HL-60 (cell line): ENCODE measurements at regions not wholly inside any gene's neighbourhood (a gene's known extent, or its start where the extent isn't known, plus 50 kb on each side); places are given as distances from the start of the nearest gene placed in this dataset.

Experiments used
- DNase-seq, 2 experiments: peaks; one replicate each; pipeline ENCODE4 v3.0.0-alpha.2; 2010 to 2020; ENCODE audit warnings: low read depth in 1 of 2, low spot score in 1 of 2
- H3K27ac ChIP-seq: fragments of 250-450 bp; sonication (Bioruptor Pico); replicated peaks from 2 replicates; pipeline ENCODE4 v1.5.1; 2020; ENCODE audit warnings: mild to moderate bottlenecking, moderate library complexity
- H3K27me3 ChIP-seq: fragments of 250-450 bp; sonication (Bioruptor Pico); 2 replicates; pipeline ENCODE4 v1.5.1; 2021; ENCODE audit warnings: mild to moderate bottlenecking, moderate library complexity; ENCODE audit not compliant: insufficient read depth, poor library complexity, severe bottlenecking
- H3K4me3 ChIP-seq: replicated peaks from 2 replicates; pipeline ENCODE4 v1.5.1; 2011; ENCODE audit warnings: mild to moderate bottlenecking, control low read depth, low read length; ENCODE audit not compliant: insufficient read depth
- CTCF ChIP-seq: IDR thresholded peaks from one replicate; pipeline ENCODE4 v1.5.1; 2011; ENCODE audit warnings: low read length, control low read depth, inconsistent platforms; ENCODE audit not compliant: insufficient read depth
- GABPA ChIP-seq: IDR thresholded peaks from 2 replicates; pipeline ENCODE4 v1.6.1; 2012; ENCODE audit warnings: low read depth
- POLR2AphosphoS5 ChIP-seq: IDR thresholded peaks from 2 replicates; pipeline ENCODE4 v1.6.1; 2012; ENCODE audit warnings: low read depth
- SPI1 ChIP-seq: IDR thresholded peaks from 2 replicates; pipeline ENCODE4 v1.6.1; 2012; ENCODE audit warnings: low read depth, mild to moderate bottlenecking, borderline replicate concordance
- TF ChIP-seq, protein P1 (sequence below): IDR thresholded peaks from 2 replicates; pipeline ENCODE4 v1.6.1; 2012; ENCODE audit warnings: low read depth; ENCODE audit not compliant: insufficient replicate concordance

DNA sequence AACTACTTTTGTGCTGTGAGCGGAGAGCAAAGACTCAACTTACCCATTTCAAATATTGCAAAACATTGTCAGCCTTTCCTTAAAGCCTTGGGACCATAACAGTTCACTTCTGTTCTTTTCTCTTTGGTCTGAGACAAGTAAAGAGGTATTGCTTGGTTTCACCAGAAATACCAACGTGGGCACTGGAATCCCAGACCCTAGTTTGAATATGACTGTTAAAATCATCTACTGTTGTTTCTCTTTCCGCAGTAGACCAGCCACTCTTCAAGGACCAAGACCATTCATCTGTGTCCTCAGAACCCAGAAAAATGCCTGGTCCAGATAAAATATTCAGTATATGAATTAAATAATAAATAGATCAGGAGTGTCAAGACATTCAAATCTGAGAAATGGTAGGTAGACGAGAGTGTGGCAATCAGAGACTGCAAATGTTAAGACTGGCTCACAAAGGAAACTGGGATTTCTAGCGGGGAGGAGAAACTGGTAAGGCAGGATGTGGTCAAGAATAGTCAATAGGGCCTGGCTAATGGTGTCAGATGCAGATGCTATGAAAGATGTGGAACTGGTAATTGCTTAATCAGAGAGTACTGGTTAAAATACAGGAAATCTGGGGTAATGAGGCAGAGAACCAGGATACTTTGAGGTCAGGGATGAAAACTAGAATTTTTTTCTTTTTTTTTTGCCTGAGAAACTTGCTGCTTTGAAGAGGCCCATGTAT is 82.1 kb upstream of the IL33 start:
- peak in 1 of 2 experiments; percentile 37 for DNase-seq
- TF ChIP-seq SPI1 (no peak), GABPA (no peak), POLR2AphosphoS5 (no peak), CTCF (no peak)
- TF ChIP-seq, protein P1, sequence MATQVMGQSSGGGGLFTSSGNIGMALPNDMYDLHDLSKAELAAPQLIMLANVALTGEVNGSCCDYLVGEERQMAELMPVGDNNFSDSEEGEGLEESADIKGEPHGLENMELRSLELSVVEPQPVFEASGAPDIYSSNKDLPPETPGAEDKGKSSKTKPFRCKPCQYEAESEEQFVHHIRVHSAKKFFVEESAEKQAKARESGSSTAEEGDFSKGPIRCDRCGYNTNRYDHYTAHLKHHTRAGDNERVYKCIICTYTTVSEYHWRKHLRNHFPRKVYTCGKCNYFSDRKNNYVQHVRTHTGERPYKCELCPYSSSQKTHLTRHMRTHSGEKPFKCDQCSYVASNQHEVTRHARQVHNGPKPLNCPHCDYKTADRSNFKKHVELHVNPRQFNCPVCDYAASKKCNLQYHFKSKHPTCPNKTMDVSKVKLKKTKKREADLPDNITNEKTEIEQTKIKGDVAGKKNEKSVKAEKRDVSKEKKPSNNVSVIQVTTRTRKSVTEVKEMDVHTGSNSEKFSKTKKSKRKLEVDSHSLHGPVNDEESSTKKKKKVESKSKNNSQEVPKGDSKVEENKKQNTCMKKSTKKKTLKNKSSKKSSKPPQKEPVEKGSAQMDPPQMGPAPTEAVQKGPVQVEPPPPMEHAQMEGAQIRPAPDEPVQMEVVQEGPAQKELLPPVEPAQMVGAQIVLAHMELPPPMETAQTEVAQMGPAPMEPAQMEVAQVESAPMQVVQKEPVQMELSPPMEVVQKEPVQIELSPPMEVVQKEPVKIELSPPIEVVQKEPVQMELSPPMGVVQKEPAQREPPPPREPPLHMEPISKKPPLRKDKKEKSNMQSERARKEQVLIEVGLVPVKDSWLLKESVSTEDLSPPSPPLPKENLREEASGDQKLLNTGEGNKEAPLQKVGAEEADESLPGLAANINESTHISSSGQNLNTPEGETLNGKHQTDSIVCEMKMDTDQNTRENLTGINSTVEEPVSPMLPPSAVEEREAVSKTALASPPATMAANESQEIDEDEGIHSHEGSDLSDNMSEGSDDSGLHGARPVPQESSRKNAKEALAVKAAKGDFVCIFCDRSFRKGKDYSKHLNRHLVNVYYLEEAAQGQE, result no peak
- peaks cover 2% of the 10 kb centered on the region for H3K27me3 ChIP-seq
- H3K27ac ChIP-seq, result no peak overlapping the region
- no peak overlapping the region for H3K4me3 ChIP-seq

DNA sequence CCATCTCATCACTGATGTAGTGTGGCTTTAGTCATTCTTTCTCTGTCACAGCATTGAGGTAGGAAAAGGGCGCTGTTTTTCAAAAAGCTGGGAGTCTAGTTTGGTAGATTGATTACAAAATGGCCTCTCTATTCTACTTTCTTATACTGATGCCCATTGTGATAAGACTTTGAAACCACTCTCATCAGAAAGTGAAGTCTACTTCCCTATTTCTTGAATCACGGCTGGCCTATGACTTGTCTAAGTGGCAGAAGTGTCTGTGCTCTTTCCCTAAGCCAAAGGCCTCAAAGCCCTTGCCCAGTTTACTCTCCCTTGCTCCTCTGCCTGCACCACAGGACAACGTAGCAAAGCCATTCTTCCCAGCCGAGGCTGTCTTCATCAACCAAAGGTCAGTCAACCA is 83.0 kb upstream of the IL33 start:
- H3K27ac ChIP-seq, result no peak overlapping the region
- peaks cover 2% of the 10 kb centered on the region for H3K27me3 ChIP-seq
- TF ChIP-seq GABPA, result no peak
- TF ChIP-seq SPI1, result peak; percentile 3; the same call in 1 of the 2 replicates
- no peak for TF ChIP-seq CTCF
- H3K4me3 ChIP-seq, result no peak overlapping the region
- DNase-seq, result no peak

- Histone ChIP-seq H3K27ac (no peak overlapping the region), H3K27me3 (peaks cover 9% of the 10 kb centered on the region), H3K4me3 (no peak overlapping the region)
- DNase-seq, result no peak
- TF ChIP-seq POLR2AphosphoS5 (no peak), SPI1 (no peak)
Measured at GRCh38 chr9:6128030-6128429, 87.6 kb upstream of the IL33 start.

DNA sequence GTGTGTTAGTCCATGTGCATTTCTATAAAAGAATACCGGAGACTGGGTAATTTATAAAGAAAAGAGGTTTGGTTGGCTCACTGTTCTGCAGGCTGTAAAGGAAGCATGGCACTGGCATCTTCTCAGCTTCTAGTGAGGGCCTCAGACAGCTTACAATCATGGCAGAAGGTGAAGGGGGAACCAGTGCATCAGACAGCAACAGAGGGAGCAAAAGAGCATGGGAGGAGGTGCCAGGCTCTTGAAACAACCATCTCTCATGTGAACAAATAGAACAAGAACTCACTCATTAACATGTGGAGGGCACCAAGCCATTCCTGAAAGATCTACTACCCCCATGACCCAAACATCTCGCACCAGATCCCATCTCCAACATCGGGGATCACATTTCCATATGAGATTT is 89.2 kb upstream of the IL33 start:
- H3K4me3 ChIP-seq, result no peak overlapping the region
- DNase-seq, result no peak
- no peak overlapping the region for H3K27ac ChIP-seq
- peaks cover 7% of the 10 kb centered on the region for H3K27me3 ChIP-seq
- TF ChIP-seq CTCF, result no peak
- TF ChIP-seq SPI1, result no peak
- TF ChIP-seq, protein P1, result no peak
- no peak for TF ChIP-seq GABPA
- TF ChIP-seq POLR2AphosphoS5, result no peak
